ENCODE measurements at regions not wholly inside any gene's neighbourhood (a gene's known extent, or its start where the extent isn't known, plus 50 kb on each side); places are given as distances from the start of the nearest gene placed in this dataset.

GRCh38 chr12:94079566-94080340 lies 68.6 kb upstream of the PLXNC1 start:
- TF ChIP-seq POLR2A (IDR thresholded peaks at IDR 0.05), result no peak
- no peak for TF ChIP-seq CTCF (IDR thresholded peaks at IDR 0.05)

Data from esophagus squamous epithelium (tissue), 4 donors.